HG02943 (cell line): ENCODE measurements at regions not wholly inside any gene's neighbourhood (a gene's known extent, or its start where the extent isn't known, plus 50 kb on each side); places are given as distances from the start of the nearest gene placed in this dataset.
A peak's percentile ranks its signal among the peaks of the same experiment; 100 is the strongest.

Experiments
- ATAC-seq: cut with Tn5 transposase; IDR thresholded peaks from one replicate; pipeline ENCODE4 v1.9.1; 2021; ENCODE audit warnings: mild to moderate bottlenecking, low read depth, moderate library complexity; ENCODE audit not compliant: unreplicated experiment

- peak; percentile 68 for ATAC-seq
Measured at GRCh38 chr5:173736923-173737412, 120.5 kb upstream of the BOD1 start.

GRCh38 chr5:173739741-173740140 is 123.3 kb upstream of the BOD1 start:
- ATAC-seq = no peak

DNA sequence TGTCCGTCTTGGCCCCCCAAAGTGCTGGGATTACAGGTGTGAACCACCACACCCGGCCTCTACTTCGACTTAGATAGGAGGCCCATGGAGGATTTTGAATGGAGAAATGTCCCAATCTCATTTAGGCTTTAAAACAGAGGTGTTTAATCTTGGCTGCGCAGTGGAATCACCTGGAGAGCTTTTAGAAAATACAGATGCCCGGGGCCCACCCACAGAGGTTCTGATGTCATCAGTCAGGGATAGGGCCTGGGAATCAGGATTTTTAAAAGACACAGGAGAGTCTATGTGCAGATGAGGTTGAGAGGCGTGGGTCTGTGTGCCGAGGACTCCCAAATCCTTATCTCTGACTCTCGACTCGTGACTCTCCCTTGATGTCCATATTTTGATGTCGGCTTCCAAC is 124.0 kb upstream of the BOD1 start:
- ATAC-seq = no peak

GRCh38 chr5:173741087-173741486 is 124.6 kb upstream of the BOD1 start:
- no peak for ATAC-seq

DNA sequence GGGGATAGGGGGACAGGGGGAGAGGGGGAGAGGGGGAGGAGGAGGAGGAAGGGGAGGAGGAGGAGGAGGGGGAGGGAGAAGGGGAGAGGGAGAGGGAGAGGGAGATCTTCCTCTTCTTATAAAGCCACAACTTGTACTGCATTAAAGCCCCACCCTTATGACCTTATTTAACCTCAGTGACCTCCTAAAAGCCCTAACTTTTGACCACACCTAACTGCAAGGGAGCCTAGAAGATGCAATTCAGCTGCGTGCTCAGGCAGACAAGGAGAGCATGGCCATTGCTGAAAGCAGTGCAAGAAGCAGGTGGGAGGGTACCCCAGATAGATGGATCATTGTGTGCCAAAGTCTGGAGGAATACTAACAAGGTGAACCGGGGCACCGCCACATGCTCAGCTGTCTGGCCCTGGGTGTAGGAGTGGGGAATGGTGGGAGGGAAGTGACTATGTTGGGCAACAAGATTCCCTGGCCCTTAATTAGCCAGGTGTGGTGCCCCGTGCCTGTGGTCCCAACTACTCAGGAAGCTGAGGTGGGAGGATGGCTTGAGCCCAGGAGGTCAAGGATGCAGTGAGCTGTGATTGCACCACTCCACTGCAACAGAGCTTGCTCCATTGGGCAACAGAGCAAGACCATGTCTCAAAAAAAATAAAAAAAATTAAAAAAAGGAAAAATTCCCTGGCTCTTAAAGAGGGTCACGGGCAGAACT is 125.4 kb upstream of the BOD1 start:
- peak; percentile 14 for ATAC-seq

- peak; percentile 55 for ATAC-seq
Measured at GRCh38 chr5:173742432-173742816, 126.0 kb upstream of the BOD1 start.

GRCh38 chr5:173743641-173744343 is 127.3 kb upstream of the BOD1 start:
- ATAC-seq = no peak

DNA sequence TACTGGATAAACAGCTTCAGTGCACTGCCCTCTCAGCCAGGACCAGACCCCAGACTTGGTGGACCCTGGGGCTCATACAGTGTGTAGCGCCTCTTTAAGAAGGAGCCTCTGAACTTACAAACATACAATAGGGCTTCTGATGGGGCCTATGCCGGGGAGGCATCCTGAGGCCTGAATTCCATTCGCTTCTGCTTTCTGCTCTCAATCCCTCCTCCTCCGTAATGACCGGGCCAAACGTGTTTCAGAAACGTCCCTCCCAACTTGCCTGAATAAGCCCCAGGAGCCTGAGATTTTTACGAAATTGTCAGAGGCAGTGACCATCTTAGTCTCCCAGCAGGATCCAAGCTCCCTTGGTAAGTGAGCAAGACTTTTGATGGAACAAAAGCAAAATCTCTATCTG is 128.1 kb upstream of the BOD1 start:
- no peak for ATAC-seq

- ATAC-seq = peak; percentile 54
Measured at GRCh38 chr5:173745123-173745522, 128.7 kb upstream of the BOD1 start.

- no peak for ATAC-seq
Measured at GRCh38 chr5:173745557-173745956, 129.1 kb upstream of the BOD1 start.

- no peak for ATAC-seq
Measured at GRCh38 chr5:173746047-173746646, 129.7 kb upstream of the BOD1 start.

DNA sequence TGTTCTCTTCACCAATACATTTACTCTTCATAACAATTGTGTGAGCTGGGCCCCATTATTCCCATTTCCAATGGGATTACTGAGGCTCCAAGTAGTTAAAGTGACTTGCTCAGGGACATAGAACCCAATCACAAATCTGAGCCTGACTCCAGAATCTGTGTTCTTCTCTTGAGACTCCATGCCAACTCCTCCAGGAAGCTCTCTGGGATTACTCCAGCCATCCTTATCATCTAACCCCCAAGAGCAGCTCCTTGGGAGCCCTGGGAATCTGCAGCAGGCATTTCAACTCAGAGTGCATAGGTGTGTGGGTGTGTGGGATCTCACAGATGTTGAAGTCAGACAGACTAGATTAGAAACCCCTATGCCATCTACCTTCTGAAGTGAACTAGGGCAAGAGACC is 131.4 kb upstream of the BOD1 start:
- no peak for ATAC-seq

DNA sequence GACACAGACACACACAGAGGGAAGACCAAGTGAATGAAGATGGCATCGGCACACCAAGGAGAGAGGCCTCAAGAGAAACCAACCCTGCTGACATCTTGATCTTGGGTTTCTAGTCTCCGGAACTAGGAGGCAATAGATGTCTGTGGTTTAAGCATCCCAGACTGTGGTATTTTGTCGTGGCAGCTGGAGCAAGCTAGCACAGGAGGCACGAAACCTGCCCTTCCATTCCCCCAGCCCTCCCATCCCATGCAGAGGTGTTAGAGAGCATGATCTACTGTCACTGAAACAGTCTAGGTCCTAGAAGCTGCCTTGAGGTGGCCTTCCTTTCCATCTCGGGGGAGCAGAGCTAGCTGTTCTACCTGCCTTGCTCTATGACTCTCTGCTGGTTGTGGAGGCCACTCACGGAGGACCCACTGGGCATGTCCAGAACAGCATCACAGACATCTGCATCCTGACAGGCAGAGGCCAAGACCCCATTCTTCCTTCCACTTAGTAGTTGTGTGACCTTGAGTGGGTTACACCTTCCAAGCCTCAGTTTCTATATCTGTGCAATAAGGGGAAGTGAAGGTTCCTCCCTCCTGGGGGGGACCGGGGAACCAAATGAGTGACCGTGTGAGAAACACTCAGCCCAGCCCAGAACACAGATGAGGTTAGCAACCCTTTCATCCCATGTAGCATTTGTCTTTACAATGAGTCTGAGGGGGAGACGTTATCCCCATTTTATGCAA is 134.3 kb upstream of the BOD1 start:
- no peak for ATAC-seq

GRCh38 chr5:173751266-173751600 is 134.8 kb upstream of the BOD1 start:
- no peak for ATAC-seq

DNA sequence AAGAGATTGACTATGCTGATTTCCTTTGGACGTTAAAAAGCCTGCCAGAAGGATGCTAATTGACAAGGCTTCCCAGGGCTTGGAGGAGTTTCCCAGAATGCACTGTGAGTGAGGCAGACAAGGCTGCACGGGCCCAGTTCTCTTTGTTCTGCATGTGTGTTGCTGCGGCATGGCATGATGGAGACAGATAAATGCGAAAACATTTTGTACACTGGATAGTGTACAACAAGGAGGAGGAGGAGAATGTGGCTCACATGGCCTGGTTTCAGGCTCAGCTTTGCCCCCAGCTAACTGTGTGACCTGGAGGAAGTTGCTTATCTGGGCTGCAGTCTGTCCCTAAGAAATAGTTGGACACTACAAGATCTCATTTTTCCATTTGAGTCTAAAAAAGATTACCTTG is 135.5 kb upstream of the CPEB4 start:
- ATAC-seq = no peak

GRCh38 chr5:173753307-173754168 is 134.6 kb upstream of the CPEB4 start:
- ATAC-seq = no peak

DNA sequence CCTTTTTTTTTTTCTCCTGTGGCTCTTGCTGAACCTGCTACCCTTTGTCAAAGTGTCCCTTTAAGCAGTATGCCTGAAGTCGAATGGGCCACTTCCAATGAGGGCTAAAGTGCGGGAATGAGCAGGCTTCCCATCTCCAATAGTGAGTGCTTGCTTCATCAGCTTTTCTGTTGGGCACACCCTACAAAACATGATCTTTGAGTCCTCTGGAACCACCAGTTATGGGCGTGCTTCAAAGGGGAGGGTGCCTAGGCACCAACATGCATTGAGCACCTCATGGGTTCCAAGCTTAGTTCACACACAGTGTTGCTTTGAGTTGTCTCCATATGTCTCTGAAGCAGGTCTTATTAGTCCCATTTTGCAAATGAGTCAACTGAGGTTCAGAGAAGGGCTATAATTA is 132.8 kb upstream of the CPEB4 start:
- ATAC-seq = no peak

GRCh38 chr5:173757403-173758209 is 130.5 kb upstream of the CPEB4 start:
- ATAC-seq = no peak

GRCh38 chr5:173758676-173759075 is 129.5 kb upstream of the CPEB4 start:
- ATAC-seq = no peak
